Adrenal gland (tissue), 5 donors: ENCODE measurements at regions not wholly inside any gene's neighbourhood (a gene's known extent, or its start where the extent isn't known, plus 50 kb on each side); places are given as distances from the start of the nearest gene placed in this dataset.

Experiments used
- POLR2A ChIP-seq, 2 donors: fragments of 450-650 bp; IDR thresholded peaks; one replicate each; pipeline ENCODE4 v1.6.1; 2017; ENCODE audit warnings: antibody characterized with exemption in 2 of 2, mild to moderate bottlenecking in 2 of 2, moderate library complexity in 1 of 2
- TF ChIP-seq, protein P1 (sequence below), 6 experiments: fragments of 450-650 bp in 4 of 6; fragments of 200-600 bp in 2 of 6; sonication (generic) in 1 of 6; IDR thresholded peaks; 1 replicate in 5 of 6; 2 replicates in 1 of 6; pipeline versions ENCODE4 v1.5.1 to v1.8.0; 2016 to 2021; ENCODE audit warnings: antibody characterized with exemption in 6 of 6, mild to moderate bottlenecking in 2 of 6, moderate library complexity in 1 of 6
- donor health status: DM: no; HTN: no; CAD: no.

DNA sequence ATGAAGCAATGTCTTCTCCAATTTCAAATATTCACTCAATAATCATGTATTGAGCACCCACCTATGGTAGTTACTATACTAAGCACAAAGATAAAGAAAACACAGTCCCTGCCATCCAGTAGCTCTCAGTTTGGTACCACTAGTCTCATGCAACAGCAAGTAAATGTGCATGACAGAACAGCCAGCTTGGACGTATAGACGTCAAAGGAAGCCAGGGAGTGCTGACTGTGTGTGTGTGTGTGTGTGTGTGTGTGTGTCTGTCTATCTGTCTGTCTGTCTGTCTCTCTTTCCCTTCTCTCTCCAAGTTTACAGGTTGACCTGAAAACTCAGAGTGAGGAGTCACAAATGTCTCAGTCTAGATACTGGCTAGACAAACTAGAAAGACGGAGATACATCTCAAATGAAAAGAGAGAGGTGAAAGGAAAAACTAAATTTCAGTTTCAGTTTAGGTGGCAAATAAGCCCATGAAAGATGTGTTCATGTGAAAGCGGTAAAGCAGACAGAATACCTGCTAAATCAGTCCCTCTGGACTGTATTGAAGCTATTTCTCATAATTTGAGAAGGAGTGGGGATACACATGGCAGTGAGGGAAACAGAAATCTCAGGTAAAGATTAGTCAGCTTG is 141.1 kb upstream of the PTPRG start:
- TF ChIP-seq, protein P1, sequence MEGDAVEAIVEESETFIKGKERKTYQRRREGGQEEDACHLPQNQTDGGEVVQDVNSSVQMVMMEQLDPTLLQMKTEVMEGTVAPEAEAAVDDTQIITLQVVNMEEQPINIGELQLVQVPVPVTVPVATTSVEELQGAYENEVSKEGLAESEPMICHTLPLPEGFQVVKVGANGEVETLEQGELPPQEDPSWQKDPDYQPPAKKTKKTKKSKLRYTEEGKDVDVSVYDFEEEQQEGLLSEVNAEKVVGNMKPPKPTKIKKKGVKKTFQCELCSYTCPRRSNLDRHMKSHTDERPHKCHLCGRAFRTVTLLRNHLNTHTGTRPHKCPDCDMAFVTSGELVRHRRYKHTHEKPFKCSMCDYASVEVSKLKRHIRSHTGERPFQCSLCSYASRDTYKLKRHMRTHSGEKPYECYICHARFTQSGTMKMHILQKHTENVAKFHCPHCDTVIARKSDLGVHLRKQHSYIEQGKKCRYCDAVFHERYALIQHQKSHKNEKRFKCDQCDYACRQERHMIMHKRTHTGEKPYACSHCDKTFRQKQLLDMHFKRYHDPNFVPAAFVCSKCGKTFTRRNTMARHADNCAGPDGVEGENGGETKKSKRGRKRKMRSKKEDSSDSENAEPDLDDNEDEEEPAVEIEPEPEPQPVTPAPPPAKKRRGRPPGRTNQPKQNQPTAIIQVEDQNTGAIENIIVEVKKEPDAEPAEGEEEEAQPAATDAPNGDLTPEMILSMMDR (IDR thresholded peaks at IDR 0.05) = no peak
- no peak for TF ChIP-seq POLR2A (IDR thresholded peaks at IDR 0.05)
